ENCODE measurements at regions not wholly inside any gene's neighbourhood (a gene's known extent, or its start where the extent isn't known, plus 50 kb on each side); places are given as distances from the start of the nearest gene placed in this dataset.

DNA sequence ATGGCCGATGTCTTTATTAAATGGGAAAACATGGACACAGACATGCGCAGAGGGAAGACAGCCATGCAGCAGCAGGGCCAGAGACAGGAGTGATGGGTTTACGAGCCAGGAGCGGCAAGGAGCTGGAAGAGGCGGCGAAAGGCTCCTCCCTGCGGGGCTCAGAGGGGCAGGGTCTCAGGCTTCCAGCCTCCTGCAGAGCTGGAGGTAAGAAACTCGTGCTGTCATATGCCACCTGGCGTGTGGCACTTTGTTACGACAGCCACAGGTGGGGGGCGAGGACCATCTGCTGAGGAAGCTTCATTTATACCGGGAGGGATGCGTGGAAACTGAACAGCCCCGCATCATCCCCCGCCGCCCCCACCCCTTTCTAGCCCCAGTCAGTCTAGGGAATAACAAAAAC lies 52.0 kb upstream of the SPACA7 start:
- BruUV-seq (replicated peaks) = no TSS peak
- CTCF ChIA-PET = no interaction called here

More for the DNA sequence above, 52.0 kb upstream of the SPACA7 start:
- Histone ChIP-seq H3K27me3 (ENCODE audit: control insufficient read depth in 2 of 2, insufficient read depth in 2 of 2, low read length in 2 of 2) (no peaks in the 10 kb centered on the region), H2AFZ (ENCODE audit: low read depth, low read length) (no peak overlapping the region), H4K20me1 (replicated peaks; ENCODE audit: control insufficient read depth, extremely low read depth, insufficient read depth, low read length) (no peaks in the 10 kb centered on the region), H3K9ac (replicated peaks; ENCODE audit: extremely low read depth, insufficient read depth, low read length) (no peak overlapping the region), H3K36me3 (ENCODE audit: control insufficient read depth in 2 of 2, extremely low read depth in 1 of 2, insufficient read depth in 2 of 2, low read length in 2 of 2) (no peaks in the 10 kb centered on the region), H3K27ac (ENCODE audit: insufficient read depth, low read depth, low read length) (no peak overlapping the region), H3K4me1 (ENCODE audit: control insufficient read depth, extremely low read depth, insufficient read depth, low read length) (no peaks in the 10 kb centered on the region), H3K79me2 (ENCODE audit: control insufficient read depth, insufficient read depth, low read length) (no peaks in the 10 kb centered on the region), H3K4me2 (ENCODE audit: insufficient read depth, low read length) (no peak overlapping the region), H3K9me3 (replicated peaks; ENCODE audit: control insufficient read depth, insufficient read depth, low read length) (peaks cover 2% of the 10 kb centered on the region), H3K9me1 (replicated peaks; ENCODE audit: control insufficient read depth, extremely low read depth, insufficient read depth, low read length) (no peaks in the 10 kb centered on the region), H3K4me3 (replicated peaks in 1 of 3; ENCODE audit: insufficient read depth in 1 of 3, low read depth in 1 of 3, low read length in 3 of 3) (no peak overlapping the region)
- TF ChIP-seq, protein P1, sequence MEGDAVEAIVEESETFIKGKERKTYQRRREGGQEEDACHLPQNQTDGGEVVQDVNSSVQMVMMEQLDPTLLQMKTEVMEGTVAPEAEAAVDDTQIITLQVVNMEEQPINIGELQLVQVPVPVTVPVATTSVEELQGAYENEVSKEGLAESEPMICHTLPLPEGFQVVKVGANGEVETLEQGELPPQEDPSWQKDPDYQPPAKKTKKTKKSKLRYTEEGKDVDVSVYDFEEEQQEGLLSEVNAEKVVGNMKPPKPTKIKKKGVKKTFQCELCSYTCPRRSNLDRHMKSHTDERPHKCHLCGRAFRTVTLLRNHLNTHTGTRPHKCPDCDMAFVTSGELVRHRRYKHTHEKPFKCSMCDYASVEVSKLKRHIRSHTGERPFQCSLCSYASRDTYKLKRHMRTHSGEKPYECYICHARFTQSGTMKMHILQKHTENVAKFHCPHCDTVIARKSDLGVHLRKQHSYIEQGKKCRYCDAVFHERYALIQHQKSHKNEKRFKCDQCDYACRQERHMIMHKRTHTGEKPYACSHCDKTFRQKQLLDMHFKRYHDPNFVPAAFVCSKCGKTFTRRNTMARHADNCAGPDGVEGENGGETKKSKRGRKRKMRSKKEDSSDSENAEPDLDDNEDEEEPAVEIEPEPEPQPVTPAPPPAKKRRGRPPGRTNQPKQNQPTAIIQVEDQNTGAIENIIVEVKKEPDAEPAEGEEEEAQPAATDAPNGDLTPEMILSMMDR (IDR thresholded peaks at IDR 0.05; ENCODE audit: extremely low read depth in 1 of 2, insufficient read depth in 1 of 2, low read depth in 1 of 2, low read length in 2 of 2) = no peak
- TF ChIP-seq EZH2 (IDR thresholded peaks at IDR 0.05; ENCODE audit: borderline replicate concordance, low read depth, low read length, severe bottlenecking) = no peak
- TF ChIP-seq, protein P2, sequence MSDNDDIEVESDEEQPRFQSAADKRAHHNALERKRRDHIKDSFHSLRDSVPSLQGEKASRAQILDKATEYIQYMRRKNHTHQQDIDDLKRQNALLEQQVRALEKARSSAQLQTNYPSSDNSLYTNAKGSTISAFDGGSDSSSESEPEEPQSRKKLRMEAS (IDR thresholded peaks at IDR 0.05; ENCODE audit: insufficient read depth, insufficient read length) = no peak
- TF ChIP-seq POLR2AphosphoS5 (IDR thresholded peaks at IDR 0.05; ENCODE audit: insufficient read depth, low read depth, low read length) = no peak
- no peak for TF ChIP-seq GATA2 (IDR thresholded peaks at IDR 0.05; ENCODE audit: insufficient read depth, insufficient read length, low read depth, low read length)
- no peak for TF ChIP-seq JUN (IDR thresholded peaks at IDR 0.05; ENCODE audit: borderline replicate concordance, insufficient read depth, insufficient read length, low read depth)
- POLR2A ChIA-PET = no interaction called here
- dilution Hi-C loops (cut with MboI; ENCODE audit: extremely low pct_ligation_motif_present, low sequenced_read_pairs) = no loop called here
- DNase-seq (ENCODE audit: low read depth, low spot score) = no peak
- FAIRE-seq = no peak
- intact Hi-C loops (cut with micrococcal nuclease) = no loop called here
